ENCODE measurements at regions not wholly inside any gene's neighbourhood (a gene's known extent, or its start where the extent isn't known, plus 50 kb on each side); places are given as distances from the start of the nearest gene placed in this dataset.

- TF ChIP-seq CTCF (IDR thresholded peaks at IDR 0.05; ENCODE audit: low read length) = no peak
- no peak for TF ChIP-seq EZH2phosphoT487 (IDR thresholded peaks at IDR 0.05; ENCODE audit: low read length)
Observed at GRCh38 chr10:106301146-106301545, 863.4 kb downstream of the SORCS1 start.

Data from MM.1S (cell line).